ENCODE measurements at regions not wholly inside any gene's neighbourhood (a gene's known extent, or its start where the extent isn't known, plus 50 kb on each side); places are given as distances from the start of the nearest gene placed in this dataset.

DNA sequence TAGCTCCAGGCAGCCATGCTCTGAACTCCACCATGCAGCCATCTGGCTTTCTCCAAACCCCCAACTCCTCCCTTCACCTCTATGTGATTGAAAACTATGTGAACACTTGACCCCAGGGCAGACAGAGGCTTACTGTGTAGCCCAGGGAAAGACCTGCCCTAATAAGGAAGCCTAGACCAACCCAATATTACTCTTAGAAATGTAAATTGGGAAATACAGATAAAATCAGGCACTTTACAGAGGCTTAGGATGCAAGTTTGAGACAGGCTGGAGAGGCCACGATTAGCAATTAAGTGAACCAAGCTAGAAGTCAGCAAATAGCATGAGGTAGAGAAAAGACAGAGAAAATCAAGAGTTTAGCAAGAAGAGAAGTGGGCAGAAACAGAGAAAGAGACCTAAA is 141.7 kb upstream of the ABCA1 start:
- TF ChIP-seq GATA2 (IDR thresholded peaks at IDR 0.05; ENCODE audit: low read depth, low read length) (no peak), GATA3 (IDR thresholded peaks at IDR 0.05; ENCODE audit: low read depth, low read length) (no peak)
